ENCODE measurements at regions not wholly inside any gene's neighbourhood (a gene's known extent, or its start where the extent isn't known, plus 50 kb on each side); places are given as distances from the start of the nearest gene placed in this dataset.

DNA sequence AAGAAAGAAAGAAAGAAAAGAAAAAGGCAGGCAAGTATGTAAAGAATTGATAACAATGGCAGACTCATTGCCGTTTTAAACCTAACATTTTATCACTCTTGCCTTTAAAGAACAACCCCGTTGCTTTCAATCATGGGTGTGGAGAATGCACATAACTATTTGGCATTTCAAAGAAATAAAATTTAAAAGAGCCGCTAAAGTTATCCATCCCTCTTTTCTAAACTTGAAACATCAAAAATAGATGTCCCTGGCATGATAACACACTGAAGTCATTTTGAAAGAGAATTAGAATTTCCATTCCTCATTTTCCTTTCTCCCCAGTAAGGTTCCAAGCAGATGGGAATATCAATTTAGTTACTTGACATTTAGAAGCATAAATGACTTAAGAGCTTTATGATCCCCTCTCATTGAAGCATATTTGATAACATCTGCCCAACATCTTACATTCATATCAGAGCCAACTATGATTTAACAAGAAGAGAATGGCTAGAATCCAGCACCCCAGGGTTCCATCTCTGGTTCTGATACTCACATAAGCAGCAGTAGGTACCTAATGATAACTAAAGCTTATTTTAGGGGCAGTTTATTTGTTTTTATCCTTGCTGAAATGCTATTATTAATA is 529.6 kb upstream of the LRRC4C start:
- TF ChIP-seq POLR2A (IDR thresholded peaks at IDR 0.05): no peak
- TF ChIP-seq CTCF (IDR thresholded peaks at IDR 0.05): no peak
- TF ChIP-seq POLR2AphosphoS5 (IDR thresholded peaks at IDR 0.05): no peak
- no peak for TF ChIP-seq EP300 (IDR thresholded peaks at IDR 0.05; ENCODE audit: low read depth)

Measured in transverse colon (tissue), 4 donors.